Stimulated activated CD4-positive, alpha-beta T cell treated with anti-CD3 and anti-CD28 coated beads, Interleukin-2, amount 100 ng/mL, for 48 hours (primary cell): ENCODE measurements at regions not wholly inside any gene's neighbourhood (a gene's known extent, or its start where the extent isn't known, plus 50 kb on each side); places are given as distances from the start of the nearest gene placed in this dataset.
"Not testable (repeated sequence)": the region's sequence is repeated elsewhere in the genome, so short reads cannot be mapped to it uniquely, and the experiment has no call there.

Experiments
- DNase-seq, 2 donors: peaks; one replicate each; pipeline ENCODE4 v3.0.0-alpha.2; 2020

DNA sequence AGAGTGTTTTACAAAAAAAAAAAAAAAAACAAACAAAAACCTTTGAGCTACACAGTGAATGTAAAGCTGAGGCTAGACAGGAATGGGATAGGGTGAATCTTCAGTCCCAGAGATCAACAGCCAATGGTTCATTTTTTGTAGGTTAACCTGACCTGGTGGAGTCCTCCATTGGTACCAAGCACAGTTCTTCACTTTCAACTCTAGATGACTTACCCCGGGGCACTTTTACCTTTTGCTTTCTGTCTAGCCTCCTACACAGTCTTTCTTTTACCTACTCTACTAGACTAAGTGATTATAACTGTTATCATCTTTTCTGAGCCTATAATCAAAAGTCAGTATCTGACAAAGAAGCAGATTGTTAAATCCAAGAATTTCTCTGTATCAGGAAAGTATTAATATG is 50.9 kb downstream of the ANXA2R start:
- no peak for DNase-seq

DNA sequence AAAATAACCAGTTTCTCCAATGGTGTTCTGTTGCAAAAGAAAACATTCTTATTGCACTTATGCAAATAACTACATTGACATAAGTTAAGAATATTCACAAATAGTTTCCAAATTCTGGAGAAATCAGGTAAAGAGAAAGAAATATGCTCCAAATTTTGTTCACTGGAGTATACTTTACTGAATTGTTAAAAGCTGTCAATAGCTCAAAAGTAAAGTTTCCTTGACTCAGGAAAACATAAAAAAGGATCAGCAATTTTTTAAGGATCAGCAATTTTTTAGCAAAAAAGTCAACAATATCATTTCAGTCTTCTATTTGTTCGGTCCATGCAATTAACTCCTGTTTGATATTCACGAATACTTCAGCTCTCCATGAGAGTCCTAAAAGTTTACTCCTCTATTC is 51.6 kb downstream of the ANXA2R start:
- no peak for DNase-seq

DNA sequence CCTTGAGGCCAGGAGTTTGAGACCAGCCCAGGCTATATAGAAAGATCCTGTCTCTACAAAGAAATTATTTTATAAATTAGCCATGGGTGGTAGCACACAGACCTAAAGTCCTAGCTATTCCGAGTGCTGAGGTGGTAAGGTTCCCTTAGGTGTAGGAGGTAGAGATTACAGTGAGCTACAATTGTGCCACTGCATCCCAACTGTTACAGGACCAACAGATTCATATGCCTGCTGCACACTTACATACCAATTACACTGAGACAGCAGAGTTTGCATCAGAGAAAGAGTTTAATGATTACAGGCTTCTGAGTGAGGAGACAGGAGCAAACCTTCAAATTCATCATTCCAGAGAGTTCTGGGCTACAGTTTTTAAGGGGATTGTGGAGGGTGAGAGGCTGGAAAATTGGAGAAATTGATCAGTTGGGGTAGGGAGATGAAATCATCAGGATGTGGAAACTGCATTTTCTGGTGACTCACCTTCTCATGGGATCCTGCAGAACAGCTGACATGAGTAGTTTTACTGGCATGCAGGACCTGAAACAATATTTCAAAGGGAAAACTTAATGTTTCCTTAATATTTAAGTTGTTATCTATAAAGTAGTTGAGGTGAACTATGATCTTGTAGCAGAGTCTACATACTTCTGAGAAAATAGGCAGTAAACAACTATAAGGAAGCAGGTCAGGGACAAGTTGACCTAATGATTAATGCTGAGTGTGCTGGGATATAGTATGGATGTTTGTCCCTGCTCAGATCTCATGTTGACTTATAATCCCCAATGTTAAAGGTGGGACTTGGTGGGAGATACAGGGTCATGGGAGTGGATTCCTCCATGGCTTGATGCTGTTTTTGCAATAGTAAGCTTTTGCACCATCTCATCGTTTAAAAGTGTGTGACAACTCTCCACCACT is 54.7 kb downstream of the ANXA2R start:
- DNase-seq = no peak

DNA sequence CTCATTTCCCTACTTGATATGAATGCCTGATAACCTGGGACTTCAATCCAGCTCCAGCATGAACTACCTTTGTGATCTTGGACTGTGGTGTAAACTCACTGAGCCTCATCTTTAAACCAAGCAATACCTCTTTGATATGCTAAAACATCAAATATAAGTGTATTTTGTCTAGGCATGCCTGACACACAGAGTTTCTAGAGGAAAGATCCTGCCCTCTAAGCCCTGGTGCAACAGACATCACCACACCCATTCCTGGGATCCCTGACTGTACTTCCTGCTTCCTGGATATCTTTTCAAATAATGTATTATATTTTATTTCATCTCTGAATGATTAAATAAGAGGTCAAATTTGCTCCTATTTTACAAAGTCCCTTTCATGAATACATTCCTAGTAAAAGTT is 55.8 kb downstream of the ANXA2R start:
- no peak for DNase-seq

DNA sequence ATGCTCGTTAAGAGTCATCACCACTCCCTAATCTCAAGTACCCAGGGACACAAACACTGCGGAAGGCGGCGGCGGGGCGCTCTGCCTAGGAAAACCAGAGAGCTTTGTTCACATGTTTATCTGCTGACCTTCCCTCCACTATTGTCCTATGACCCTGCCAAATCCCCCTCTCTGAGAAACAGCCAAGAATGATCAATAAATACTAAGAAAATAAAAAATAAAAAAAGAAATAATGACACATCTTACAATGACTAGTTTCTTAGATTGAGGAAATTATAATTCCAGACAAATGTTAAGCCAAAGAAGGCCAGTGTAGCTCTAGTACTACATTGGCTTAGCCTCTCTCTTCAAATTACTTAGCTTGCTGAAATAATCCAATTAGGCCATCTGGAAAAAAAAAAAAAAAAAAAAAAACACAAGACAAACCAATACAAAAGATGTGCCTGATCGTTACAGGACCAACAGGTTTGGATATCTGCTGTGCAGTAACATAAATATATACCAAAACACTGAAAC is 58.0 kb downstream of the ANXA2R start:
- no peak for DNase-seq

DNA sequence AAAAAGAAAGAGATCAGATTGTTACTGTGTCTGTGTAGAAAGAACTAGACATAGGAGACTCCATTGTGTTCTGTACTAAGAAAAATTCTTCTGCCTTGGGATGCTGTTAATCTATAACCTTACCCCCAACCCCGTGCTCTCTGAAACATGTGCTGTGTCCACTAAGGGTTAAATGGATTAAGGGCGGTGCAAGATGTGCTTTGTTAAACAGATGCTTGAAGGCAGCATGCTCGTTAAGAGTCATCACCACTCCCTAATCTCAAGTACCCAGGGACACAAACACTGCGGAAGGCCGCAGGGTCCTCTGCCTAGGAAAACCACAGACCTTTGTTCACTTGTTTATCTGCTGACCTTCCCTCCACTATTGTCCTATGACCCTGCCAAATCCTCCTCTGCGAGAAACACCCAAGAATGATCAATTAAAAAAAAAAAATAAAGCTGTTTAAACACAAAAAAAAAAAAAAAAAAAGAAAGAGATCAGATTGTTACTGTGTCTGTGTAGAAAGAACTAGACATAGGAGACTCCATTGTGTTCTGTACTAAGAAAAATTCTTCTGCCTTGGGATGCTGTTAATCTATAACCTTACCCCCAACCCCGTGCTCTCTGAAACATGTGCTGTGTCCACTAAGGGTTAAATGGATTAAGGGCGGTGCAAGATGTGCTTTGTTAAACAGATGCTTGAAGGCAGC is 58.6 kb downstream of the ANXA2R start:
- DNase-seq = not testable (repeated sequence)

DNA sequence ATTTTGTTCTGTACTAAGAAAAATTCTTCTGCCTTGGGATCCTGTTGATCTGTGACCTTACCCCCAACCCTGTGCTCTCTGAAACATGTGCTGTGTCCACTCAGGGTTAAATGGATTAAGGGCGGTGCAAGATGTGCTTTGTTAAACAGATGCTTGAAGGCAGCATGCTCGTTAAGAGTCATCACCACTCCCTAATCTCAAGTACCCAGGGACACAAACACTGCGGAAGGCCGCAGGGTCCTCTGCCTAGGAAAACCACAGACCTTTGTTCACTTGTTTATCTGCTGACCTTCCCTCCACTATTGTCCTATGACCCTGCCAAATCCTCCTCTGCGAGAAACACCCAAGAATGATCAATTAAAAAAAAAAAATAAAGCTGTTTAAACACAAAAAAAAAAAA is 59.1 kb downstream of the ANXA2R start:
- DNase-seq = not testable (repeated sequence)

DNA sequence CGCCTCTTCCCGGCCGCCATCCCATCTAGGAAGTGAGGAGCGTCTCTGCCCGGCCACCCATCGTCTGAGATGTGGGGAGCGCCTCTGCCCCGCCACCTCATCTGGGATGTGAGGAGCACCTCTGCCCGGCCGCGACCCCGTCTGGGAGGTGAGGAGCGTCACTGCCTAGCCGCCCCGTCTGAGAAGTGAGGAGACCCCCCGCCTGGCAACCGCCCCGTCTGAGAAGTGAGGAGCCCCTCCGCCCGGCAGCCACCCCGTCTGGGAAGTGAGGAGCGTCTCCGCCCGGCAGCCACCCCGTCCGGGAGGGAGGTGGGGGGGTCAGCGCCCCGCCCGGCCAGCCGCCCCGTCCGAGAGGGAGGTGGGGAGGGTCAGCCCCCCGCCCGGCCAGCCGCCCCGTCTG is 59.7 kb downstream of the ANXA2R start:
- DNase-seq = not testable (repeated sequence)

DNA sequence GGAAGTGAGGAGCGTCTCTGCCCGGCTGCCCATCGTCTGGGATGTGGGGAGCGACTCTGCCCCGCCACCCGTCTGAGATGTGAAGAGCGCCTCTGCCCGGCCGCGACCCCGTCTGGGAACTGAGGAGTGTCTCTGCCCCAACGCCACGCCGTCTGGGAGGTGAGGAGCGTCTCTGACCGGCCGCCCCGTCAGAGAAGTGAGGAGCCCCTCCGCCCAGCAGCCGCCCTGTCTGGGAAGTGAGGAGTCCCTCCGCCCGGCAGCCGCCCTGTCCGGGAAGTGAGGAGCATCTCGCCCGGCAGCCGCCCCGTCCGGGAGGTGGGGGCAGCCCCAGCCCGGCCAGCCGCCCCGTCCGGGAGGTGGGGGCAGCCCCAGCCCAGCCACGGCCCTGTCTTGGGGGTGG is 60.9 kb downstream of the ANXA2R start:
- DNase-seq = not testable (repeated sequence)

DNA sequence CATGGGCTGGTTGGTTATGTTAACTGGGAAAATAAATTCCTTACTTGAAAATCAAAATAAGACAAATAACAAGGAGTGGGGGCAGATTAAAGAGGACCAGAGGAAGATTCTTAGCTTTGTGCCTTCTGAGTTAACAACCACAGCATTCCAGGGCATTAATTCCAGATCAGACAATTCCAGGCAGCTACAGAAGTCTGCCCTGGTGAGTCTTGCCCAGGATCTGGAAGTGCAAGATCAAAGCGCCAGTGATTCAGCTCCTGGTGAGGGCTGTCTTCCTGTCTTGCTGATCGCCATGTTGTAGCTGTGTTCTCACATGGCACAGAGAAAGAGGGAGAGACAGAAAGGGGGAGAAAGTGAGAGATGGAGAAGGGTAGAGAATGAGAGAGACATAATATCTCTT is 65.6 kb downstream of the ANXA2R start:
- no peak for DNase-seq

DNA sequence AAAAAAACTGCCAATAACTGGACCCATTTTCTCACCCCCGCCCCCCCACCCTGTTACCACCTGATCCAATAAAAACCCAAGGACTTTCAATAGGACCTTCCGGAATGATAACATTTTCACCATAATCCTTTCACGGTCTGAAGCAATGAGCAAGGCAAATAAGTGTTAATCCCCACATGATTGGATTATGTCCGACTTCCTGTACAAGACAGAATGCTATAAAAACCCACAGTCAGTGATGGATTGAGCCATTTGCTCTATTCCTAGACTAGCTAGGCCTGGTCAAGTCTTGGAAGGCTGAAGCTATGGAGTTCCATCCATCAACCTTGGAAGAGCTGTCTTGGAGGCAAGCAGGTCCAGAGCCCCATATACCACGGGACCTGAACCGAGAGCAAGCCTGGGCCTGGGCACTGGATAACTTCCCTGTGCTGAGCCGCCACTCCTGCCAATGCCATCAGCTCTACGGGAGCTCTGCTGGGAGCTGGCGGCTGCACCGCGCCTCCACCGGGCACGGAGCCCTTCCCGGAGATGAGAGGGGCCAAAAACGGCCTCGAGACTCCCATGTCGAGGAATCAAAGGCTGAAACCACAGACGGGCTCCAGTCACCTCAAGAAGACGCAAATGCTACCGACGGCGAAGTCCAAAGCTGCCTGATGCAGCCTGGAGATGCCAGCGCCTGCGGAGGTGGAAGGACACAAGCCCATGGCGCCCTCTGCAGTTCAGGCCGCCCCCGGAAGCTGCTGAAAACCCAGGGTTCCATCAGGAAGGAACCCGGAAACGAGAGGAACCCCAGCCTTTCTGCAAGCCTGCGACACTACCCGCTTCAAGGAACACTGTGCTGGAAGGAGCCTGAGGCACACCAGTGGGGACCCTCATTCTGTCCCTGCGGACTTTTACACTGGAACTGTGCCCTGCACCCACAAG is 69.2 kb downstream of the ANXA2R start:
- DNase-seq = no peak

DNA sequence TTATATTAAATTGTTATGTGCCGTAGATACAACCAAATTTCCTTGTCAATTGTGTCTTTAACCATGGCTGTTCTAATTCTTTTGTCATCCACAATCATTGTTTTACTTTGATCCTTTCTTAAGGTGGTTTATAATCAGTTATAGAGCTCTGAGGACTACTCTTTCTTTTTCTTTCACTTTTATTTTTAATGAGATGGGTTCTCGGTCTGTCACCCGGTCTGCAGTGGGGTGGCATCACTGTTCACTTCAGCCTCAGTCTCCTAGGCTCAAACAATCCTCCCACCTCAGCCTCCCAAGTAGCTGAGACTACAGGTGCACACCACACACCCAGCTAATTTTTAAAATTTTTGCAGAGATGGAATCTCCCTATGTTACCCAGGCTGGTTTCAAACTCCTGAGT is 74.2 kb downstream of the ANXA2R start:
- DNase-seq = no peak

DNA sequence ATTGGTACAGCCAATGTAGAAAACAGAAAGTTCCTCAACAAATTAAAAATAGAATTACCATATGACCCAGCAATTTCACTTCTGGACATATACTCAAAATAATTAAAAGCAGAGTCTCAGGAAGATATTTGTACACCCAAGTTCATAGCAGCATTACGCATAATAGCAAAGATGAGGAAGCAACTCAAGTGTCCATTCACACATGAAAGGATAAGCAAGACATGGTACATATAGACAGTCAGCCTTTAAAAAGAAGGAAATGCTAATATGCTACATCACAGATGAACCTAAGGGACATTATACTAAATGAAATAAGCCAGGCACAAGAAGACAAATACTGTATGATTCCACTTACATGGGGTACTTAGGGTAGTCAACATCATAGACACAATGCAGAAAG is 76.7 kb downstream of the ANXA2R start:
- no peak for DNase-seq

DNA sequence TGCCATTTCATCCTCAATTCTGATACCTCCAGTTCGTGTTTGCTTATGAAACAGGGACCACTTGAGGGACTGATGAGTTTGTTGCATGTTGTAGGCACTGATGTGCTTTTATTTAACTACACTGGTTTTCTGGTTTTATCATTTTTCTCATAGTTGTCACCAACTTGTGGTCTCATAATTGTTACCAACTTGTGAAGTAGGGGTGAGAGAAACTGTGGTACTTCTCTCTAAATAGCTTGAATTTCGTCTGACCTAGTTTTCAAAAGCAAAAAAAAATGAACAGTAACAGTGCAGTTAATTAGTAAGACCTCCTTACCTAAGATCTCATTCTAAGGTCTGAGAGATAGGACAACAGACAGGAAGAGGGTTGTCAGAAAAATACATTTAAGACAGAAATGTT is 78.0 kb downstream of the ANXA2R start:
- no peak for DNase-seq

DNA sequence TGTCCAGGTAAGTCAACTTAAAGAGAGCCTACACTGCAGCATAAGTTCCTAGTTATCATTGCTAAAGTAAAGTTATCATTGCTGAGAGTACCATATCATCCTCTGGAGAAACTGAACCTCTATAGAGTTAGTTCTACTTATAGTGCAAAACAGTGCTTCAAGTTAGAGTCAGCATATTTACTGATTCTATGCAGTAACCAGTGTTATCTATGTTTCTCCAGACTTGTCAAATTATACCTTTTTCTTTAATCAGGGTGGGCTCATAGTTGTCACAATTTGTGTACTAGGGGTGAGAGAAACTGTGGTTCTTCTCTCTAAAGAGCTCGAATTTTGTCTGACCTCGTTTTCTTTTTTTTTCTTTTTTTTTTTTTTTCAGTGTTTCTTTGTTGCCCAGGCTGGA is 79.6 kb downstream of the ANXA2R start:
- no peak for DNase-seq

DNA sequence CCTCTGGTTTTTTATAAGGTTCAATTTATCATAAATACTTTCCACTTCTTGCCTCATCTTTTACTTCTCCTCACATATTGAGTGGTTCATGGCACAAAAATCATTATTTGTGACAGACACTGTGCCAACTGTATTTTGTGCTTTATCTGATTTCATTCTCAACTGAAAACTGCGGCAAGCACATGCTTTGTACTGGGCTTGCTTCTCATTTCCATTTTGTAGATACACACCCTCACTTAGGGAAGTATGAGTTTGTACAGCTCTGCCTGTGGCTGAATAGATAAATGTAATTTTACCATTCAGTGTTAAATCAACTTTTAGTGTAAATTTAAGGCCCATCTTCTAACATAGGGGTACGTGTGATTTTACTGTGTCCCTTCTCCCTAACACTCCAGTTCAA is 83.6 kb downstream of the ANXA2R start:
- DNase-seq = no peak

DNA sequence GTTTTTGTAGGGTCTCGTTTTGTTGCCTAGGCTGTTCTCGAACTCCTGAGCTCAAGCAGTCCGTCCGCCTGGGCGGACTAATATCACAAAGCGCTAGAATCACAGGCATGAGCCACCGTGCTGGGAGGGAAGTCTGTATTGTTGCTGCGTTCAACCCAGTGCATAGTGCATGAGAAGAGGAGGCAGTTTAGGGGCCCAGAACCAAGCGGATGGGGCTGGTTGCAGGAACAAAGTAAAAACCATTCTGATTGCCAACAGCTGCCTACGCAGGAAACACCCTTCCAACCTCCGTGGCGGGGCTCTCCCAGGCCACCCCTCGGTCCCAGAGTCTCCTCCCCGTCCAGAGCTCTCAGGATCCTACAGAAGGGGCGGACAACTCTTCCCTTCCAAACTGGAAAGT is 87.1 kb downstream of the ANXA2R start:
- DNase-seq = no peak

DNA sequence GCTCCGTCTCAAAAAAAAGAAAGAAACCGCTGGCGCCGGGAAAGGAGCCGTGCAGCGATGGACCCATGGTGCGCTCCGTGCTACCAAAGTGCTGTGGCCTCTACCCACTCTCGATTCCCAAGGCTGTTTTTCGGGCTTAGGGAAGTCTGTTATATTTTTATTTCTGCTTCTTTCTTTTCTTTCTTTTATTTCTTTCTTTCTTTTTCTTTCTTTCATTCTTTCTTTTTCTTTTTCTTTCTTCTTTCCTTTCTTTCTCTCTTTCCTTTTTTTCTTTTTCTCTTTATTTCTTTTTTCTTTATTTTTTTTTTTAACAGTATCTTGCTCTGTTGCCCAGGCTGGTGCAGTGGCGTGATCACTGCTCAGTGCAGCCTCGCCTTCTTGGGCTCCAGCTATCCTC is 87.5 kb downstream of the ANXA2R start:
- no peak for DNase-seq

DNA sequence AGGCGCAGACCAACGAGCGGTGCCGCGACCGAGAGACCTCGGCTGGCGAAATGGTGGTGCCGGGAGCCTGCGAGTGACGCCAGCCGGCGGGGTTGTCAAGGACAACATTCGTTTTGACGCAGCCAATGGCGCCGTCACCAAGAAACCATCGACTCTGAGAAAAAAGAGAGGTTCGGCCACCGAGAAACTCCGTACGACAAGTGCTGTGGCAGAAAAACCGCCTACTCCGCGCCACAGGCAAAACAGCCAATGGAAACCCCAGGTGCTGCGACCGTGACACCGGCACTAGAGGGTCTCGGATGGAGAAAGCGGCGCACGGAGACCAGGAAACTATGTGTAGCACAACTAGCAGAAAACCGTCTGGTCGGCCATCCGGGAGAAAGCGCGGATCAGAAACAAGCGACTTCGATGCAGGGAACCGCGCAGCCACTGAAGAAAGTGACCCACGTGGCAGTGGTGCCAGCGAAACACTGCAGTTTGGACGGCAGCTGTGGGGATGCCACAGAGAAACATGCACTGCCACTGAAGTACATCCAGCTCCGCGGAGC is 88.8 kb downstream of the ANXA2R start:
- peak; percentile 58 to 60 for DNase-seq

DNA sequence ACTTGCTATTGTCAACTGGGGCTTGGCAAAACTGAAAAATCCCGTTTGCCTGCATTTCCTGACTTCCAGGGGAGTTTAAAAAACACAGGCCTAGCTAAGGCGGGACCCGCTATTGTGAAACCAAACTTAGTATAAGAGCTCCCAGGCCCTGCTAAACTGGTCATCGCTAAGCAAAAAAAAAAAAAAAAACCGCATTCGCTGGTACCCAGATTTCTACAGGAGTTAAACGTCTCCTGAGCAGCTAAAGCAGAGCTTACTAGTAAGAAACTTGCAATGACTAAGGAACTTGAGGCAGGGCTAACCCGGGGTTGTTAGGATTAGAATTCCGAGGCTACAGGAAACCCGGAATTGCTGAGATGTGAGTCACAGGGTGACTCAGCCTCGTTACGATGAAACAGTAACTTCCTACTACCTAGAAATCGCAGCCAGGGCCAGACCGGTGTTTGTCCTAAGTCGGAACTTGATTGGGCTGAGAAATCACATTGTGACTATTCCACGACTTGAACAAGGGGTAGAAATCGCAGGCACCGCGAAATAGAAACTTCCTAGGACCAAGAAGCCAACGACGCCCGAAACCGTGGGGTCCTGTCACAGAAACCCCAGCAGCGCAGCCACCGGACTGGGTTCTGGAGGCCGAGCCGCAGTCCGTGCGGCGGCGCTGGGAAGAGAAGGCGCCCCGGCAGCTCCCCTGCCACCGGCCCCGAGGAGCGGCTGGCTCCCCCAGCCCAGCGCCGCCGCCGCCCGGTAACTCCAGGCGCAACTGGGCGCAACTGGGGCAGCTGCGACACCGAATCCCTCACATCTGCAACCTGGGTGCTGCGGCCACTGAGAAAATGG is 89.4 kb downstream of the ANXA2R start:
- peak; percentile 58 to 62 for DNase-seq

DNA sequence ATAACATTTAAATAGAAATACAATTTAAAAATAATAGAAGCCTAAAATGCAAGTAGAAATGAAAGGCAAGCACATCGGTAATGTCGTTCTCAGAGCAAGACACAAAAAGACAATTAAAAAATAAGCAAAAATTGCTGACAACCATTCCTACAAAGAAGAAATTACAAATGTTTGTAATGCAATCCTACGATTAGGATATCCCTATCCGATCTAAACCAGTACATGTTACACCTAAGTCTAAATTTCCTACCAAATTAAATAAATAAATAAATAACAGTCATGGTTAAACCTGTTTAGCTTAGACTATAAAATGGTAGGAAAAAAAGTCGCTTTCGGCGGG is 90.0 kb downstream of the ANXA2R start:
- DNase-seq = no peak
